ENCODE measurements at regions not wholly inside any gene's neighbourhood (a gene's known extent, or its start where the extent isn't known, plus 50 kb on each side); places are given as distances from the start of the nearest gene placed in this dataset.

GRCh38 chr4:3364199-3364598 lies 71.4 kb downstream of the RGS12 start:
- DNase-seq (peak in 1 of 5 donors; percentile 16), ATAC-seq (no peak)
- H3K4me1 ChIP-seq = peaks cover 0 to 18% (median 6%) of the 10 kb centered on the region in 12 donors
- H3K27ac ChIP-seq = no peak overlapping the region
- no peaks in the 10 kb centered on the region for H3K27me3 ChIP-seq
- TF ChIP-seq POLR2A (IDR thresholded peaks at IDR 0.05) = no peak
- TF ChIP-seq CTCF (IDR thresholded peaks at IDR 0.05) = no peak
- no peaks in the 10 kb centered on the region for H3K36me3 ChIP-seq
- H3K9me3 ChIP-seq = no peaks in the 10 kb centered on the region
- WGBS, 4 donors = 67 to 95% (median 90%) methylated on average over 6 to 17 of the region's 17 CpGs
- intact Hi-C loops (cut with DNase I) = no loop called here
- no peak overlapping the region for H3K4me3 ChIP-seq

GRCh38 chr4:3364634-3365314 lies 72.0 kb downstream of the RGS12 start:
- Histone ChIP-seq H3K36me3 (no peaks in the 10 kb centered on the region), H3K27ac (no peak overlapping the region), H3K9me3 (no peaks in the 10 kb centered on the region), H3K27me3 (no peaks in the 10 kb centered on the region), H3K4me1 (peaks cover 5 to 24% (median 11%) of the 10 kb centered on the region in 12 donors), H3K4me3 (no peak overlapping the region)
- ATAC-seq = no peak
- 86 to 96% (median 89%) methylated on average over 13 to 18 of the region's 18 CpGs for WGBS, 4 donors
- DNase-seq = peak in 1 of 5 donors; percentile 21
- TF ChIP-seq POLR2A (IDR thresholded peaks at IDR 0.05) (no peak), CTCF (IDR thresholded peaks at IDR 0.05) (no peak)
- intact Hi-C loops (cut with DNase I) = no loop called here

- intact Hi-C loops (cut with DNase I) = no loop called here
- Histone ChIP-seq H3K4me3 (no peak overlapping the region), H3K9me3 (no peaks in the 10 kb centered on the region), H3K27ac (no peak overlapping the region), H3K4me1 (peaks cover 5 to 30% (median 16%) of the 10 kb centered on the region in 12 donors), H3K27me3 (no peaks in the 10 kb centered on the region), H3K36me3 (no peaks in the 10 kb centered on the region)
- TF ChIP-seq POLR2A (IDR thresholded peaks at IDR 0.05) = no peak
- TF ChIP-seq CTCF (IDR thresholded peaks at IDR 0.05) = no peak
- WGBS, 4 donors = 81 to 92% (median 89%) methylated on average over 9 to 11 of the region's 11 CpGs
- ATAC-seq = no peak
- DNase-seq = no peak
Measured at GRCh38 chr4:3365326-3365725, 72.5 kb downstream of the RGS12 start.

GRCh38 chr4:3365871-3366842 lies 73.3 kb downstream of the RGS12 start:
- Histone ChIP-seq H3K27ac (no peak overlapping the region), H3K9me3 (no peaks in the 10 kb centered on the region), H3K27me3 (no peaks in the 10 kb centered on the region), H3K36me3 (no peaks in the 10 kb centered on the region), H3K4me3 (no peak overlapping the region), H3K4me1 (peaks cover 5 to 38% (median 23%) of the 10 kb centered on the region in 12 donors)
- 92 to 96% (median 94%) methylated on average over 27 to 30 of the region's 30 CpGs for WGBS, 4 donors
- TF ChIP-seq CTCF (IDR thresholded peaks at IDR 0.05) (no peak), POLR2A (IDR thresholded peaks at IDR 0.05) (no peak)
- DNase-seq (peak in 1 of 5 donors; percentile 19), ATAC-seq (no peak)
- intact Hi-C loops (cut with DNase I) = no loop called here

Measured in heart left ventricle (tissue), 16 donors.